Left colon (tissue), 2 donors: ENCODE measurements at regions not wholly inside any gene's neighbourhood (a gene's known extent, or its start where the extent isn't known, plus 50 kb on each side); places are given as distances from the start of the nearest gene placed in this dataset.
"Not testable (repeated sequence)": the region's sequence is repeated elsewhere in the genome, so short reads cannot be mapped to it uniquely, and the experiment has no call there.

ENCODE experiments used
- ATAC-seq: fragments of 200-7000 bp; cut with Tn5 transposase; one replicate; pipeline ENCODE4 v1.9.1; 2020; ENCODE audit warnings: mild to moderate bottlenecking, moderate library complexity
- DNase-seq, 2 donors: peaks; one replicate each; pipeline ENCODE4 v3.0.0-alpha.2; 2020
- intact Hi-C, 2 donors: fragments of 100-400 bp; cut with DNase I in 1 of 2; cut with micrococcal nuclease in 1 of 2; formaldehyde crosslinking; loops; one replicate each; pipeline versions ENCODE4 v1.11.2 to v1.14.0; 2022; cut with DNase I, micrococcal nuclease
- donor health status: DM: no; HTN: no; CAD: no.
- donor health status: DM: yes; HTN: yes; CAD: no.

DNA sequence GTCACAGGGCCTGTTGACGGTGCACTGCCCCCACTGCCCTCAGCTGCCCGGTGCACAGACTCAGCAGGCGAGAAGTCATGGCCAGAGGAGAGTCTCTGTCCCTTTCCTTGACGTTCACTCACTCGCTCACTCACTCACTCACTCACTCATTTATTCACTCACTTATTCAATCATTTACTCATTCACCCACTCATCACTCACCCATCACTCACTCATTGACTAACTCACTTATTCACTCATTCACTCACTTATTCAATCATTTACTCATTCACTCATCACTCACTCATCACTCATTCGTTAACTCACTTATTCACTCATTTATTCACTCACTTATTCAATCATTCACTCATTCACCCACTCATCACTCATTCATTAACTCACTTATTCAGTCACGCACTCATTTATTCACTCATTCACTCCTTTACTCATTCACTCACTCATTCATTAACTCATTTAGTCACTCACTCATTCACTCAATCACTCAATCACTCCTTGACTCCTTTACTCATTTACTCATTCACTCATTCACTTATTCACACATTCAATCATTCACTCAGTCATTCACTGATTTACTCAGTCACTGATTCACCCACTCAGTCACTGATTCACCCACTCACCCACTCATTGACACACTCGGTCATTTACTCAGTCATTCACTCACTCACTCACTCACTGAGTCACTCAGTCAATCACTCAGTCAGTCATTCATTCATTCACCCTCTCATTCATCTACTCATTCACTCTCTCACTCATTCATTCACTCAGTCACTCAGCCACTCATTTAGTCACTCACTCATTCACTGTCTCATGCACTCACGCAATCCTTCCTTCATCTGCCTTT is 1193.5 kb downstream of the BRD1 start:
- DNase-seq (no peak), ATAC-seq (no peak)
- intact Hi-C loops, result loop anchor here in 1 of 2 donors (5.0 kb wide), 1 partner anchor 42 kb away; no protein-coding TSS in a partner anchor

DNA sequence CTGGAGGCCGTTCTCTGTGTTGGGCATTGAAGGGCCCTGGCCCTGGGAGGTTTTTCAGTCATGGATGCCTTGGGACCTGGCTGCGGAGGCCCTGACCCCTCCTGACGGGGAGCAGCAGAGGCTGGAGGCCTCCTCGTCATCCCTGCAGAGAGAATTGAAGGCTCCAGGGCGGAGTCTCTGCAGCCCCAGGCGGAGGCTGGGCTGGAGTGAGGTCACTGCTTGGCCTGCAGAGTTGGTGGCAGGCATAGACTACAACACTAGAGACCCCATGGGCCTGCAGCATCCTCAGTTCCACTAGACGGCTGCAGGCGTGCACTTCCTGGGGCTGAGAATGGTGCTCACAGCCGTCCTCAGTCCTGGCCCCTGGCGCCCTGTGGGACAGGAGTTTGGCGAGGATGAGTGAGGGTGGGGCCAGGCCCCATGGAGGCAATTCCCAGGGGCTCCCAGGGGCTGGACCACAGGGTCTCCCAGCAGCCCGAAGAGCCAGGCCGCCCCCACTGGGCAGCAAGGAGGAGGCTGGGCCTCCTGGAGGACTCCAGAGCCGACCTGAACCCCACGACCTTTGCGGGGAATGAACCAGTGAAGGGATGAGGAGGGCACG is 1194.9 kb downstream of the BRD1 start:
- no peak for ATAC-seq
- no peak for DNase-seq
- intact Hi-C loops, result loop anchor here in 1 of 2 donors (5.0 kb wide), 1 partner anchor 40 kb away; no protein-coding TSS in a partner anchor

- ATAC-seq, result no peak
- DNase-seq, result no peak
- intact Hi-C loops, result loop anchor here in 1 of 2 donors (5.0 kb wide), 1 partner anchor 39 kb away; no protein-coding TSS in a partner anchor
Measured at GRCh38 chr22:48631288-48631863, 1196.3 kb downstream of the BRD1 start.

GRCh38 chr22:48630848-48631247 is 1196.8 kb downstream of the BRD1 start:
- ATAC-seq, result no peak
- intact Hi-C loops, result loop anchor here in 1 of 2 donors (5.0 kb wide), 1 partner anchor 39 kb away; no protein-coding TSS in a partner anchor
- DNase-seq, result no peak

GRCh38 chr22:48630433-48630754 is 1197.3 kb downstream of the BRD1 start:
- ATAC-seq, result no peak
- no peak for DNase-seq

GRCh38 chr22:48629631-48630432 is 1197.8 kb downstream of the BRD1 start:
- DNase-seq, result no peak
- no peak for ATAC-seq
- intact Hi-C loops, result loop anchor here in 1 of 2 donors (5.0 kb wide), 1 partner anchor 38 kb away; no protein-coding TSS in a partner anchor

More at GRCh38 chr22:48630433-48630754, 1197.3 kb downstream of the BRD1 start:
- intact Hi-C loops, result loop anchor here in 1 of 2 donors (5.0 kb wide), 1 partner anchor 38 kb away; no protein-coding TSS in a partner anchor

- intact Hi-C loops, result no loop called here
- DNase-seq (no peak), ATAC-seq (no peak)
Measured at GRCh38 chr22:48628891-48629543, 1198.7 kb downstream of the BRD1 start.

DNA sequence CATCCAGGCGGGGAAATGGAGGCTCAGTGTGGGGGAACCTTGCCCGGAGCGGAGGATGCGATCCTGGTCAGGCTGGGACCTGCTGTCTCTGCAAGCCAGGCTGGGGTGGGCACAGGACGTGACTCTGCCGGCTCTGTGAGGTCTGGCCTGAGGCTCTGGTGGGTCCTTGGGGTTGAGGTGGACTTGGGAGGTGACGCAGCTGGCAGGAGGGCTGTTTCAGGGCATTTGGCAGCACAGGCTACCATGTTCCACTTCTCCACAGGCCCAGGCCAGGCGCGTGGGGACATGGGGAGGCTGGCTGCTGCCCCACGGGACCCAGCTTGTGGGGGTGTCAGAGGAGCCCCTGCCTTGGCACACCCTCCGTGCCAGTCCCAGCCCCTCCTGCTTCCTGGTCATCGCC is 1199.7 kb downstream of the BRD1 start:
- DNase-seq (no peak), ATAC-seq (no peak)
- intact Hi-C loops, result no loop called here

DNA sequence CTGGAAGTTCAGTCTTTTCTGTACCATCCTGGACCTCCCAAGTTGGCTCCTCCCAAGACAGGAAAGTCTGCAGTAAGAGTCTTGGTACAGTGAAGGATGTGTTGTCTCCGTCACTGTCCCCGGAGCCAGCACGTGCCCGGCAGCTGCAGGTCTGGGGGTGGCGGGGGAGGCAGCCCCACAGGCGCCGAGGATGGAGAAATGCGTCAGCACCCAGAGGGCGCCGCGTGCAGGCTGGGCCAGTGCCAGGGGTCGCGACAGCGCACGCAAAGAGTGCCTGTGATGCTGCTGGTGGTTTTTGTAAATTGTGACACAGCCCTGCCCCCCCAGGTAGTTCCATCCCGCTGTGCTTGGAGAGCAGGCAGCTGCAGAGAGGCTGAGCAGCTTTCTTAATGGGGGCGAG is 1200.5 kb downstream of the BRD1 start:
- intact Hi-C loops, result no loop called here
- DNase-seq (no peak), ATAC-seq (no peak)

DNA sequence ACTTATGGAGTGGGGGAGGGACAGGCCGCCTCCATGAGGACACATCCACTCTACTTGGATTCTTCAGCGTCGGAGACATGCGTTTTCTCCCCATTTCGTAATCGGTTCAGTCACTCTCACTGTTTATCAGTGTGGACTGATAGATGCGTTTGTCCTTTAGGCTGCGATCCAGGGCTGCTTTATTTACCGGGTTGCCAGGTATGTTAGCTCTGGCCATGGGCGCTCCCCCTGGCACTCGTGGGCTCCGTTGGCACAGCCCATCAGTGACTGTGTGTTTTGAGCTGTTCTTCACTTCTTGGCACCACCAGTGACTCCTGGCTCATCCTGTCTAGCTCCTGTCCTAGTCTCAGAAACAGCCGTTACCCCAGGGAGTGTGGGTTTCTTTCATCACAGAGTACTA is 1203.3 kb downstream of the BRD1 start:
- intact Hi-C loops, result no loop called here
- no peak for DNase-seq
- ATAC-seq, result no peak

- ATAC-seq (no peak), DNase-seq (no peak)
- intact Hi-C loops, result no loop called here
Measured at GRCh38 chr22:48622891-48623545, 1204.7 kb downstream of the BRD1 start.

DNA sequence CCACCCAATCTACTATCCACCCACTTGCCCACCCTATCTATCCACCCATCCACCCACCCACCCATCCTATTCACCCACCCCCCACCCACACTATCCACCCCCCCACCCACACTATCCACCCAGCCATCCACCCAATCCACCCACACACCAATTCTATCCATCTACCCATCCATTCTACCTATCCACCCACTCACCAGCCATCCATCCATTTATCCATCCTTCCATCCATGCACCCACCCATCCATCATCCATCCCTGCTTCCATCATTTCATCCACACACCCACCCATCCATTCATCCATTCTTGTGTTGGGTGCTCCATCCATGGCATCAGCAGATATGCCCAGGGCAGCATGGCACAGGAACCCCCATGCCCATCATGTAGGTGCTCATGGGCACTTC is 1206.6 kb downstream of the BRD1 start:
- DNase-seq (no peak), ATAC-seq (no peak)
- intact Hi-C loops, result no loop called here

DNA sequence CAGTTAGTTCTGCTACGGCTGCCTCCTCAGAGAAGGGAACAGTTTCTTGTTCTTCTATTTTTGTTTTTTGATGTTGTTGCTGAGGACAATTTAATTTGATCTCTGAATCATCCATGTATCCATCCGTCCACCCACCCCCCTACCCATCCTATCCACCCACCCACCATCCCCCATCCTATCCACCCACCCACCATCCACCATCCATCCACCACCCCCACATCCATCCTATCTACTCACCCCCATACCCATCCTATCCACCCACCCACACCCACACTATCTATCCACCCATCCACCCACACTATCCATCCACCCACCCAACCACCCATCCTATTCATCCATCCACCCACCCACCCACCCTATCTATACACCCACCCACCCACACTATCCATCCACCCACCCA is 1207.2 kb downstream of the BRD1 start:
- ATAC-seq, DNase-seq, intact Hi-C loops: not testable (repeated sequence)

DNA sequence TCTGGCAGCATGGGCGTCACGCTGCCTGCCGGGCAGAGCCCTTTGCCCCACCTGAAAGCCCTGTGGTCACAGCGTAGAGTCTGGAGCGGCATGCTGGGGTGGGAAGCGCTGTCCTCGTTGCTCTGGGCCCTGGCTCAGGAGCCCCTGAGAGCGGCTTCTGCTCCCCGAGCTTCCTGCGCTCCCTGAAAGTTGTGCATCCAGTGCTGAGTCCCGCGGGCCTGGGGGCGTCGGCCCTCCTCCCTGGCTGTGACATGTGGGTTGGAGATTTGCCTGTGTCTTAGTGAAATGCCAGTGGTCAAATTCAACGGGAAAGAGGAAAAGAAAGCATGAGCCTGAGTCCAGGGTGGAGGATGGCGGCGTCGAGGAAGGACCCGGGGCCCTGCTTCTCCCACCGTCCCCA is 1208.0 kb downstream of the BRD1 start:
- ATAC-seq, result no peak
- intact Hi-C loops, result no loop called here

GRCh38 chr22:48618326-48618725 is 1209.3 kb downstream of the BRD1 start:
- intact Hi-C loops, result no loop called here
- DNase-seq (no peak), ATAC-seq (no peak)

More for the DNA sequence above, 1208.0 kb downstream of the BRD1 start:
- DNase-seq, result no peak

DNA sequence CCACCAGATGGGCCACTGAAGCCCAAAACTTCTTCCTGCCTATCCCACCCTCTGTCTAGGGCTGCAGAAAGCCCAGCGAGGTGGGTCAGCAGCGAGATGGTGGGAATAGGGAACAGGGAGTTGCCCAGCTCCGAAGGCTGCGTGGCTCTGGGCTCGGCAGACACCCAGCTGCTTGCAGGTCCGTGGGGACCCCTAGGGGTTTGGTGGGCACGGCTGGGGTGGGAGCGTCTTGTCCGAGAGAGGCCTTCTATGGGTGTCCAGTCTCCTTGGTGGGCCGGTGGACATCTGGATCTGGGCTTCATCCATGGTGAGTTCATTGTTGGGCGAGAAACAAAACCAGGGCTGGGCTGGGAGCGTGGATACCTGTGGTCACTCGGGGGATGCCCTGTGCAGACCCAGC is 1211.0 kb downstream of the BRD1 start:
- no peak for DNase-seq
- intact Hi-C loops, result no loop called here
- no peak for ATAC-seq

DNA sequence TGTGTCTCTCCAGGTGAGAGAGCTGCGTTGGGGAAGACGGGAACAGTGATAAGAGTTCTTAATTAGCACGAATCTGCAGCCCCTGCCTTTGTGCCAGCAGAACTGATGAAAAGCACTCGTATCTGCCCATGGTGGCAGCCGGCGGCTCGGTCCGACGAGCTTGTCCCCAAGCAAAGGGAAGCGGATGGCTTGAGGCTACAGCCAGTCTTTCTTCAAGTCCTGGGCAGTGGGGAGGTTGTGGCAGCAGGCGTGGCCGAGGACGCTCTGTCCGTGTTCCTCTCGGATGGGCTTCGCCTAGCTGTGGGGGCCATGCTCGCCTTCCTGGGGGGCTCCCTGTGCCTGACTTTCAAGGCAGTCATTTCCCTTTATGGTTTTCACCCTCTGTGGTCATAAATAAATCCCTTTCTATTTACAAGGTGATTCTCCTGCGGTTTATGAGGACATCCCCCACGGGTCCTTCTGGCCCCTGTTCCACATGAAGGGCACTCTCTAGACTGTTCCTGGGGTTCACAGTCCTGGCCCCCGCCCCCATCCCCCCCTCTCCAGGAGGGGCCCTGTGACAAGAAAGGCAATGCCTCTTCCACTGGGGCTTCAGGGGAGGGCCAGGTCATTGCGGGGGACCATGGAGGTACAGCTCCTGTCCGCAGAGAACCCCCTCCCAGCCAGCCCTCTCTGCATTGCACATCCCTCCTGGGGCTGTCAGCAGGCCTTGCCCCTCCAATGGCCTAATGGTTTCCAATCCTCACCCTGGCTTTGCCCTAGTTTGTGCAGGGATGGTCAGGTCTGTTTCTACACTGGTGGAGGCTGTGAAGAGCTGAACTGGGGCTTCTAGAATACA is 1212.3 kb downstream of the BRD1 start:
- no peak for ATAC-seq
- DNase-seq, result no peak
- intact Hi-C loops, result no loop called here
